Activated CD8-positive, alpha-beta memory T cell treated with anti-CD3 and anti-CD28 coated beads for 1 hour (primary cell): ENCODE measurements at regions not wholly inside any gene's neighbourhood (a gene's known extent, or its start where the extent isn't known, plus 50 kb on each side); places are given as distances from the start of the nearest gene placed in this dataset.
"Not testable (repeated sequence)": the region's sequence is repeated elsewhere in the genome, so short reads cannot be mapped to it uniquely, and the experiment has no call there.

Source experiments
- DNase-seq, 2 donors: peaks; one replicate each; pipeline ENCODE4 v3.0.0-alpha.2; 2020; ENCODE audit warnings: low read depth in 1 of 2; ENCODE audit errors: extremely low read depth in 1 of 2

DNA sequence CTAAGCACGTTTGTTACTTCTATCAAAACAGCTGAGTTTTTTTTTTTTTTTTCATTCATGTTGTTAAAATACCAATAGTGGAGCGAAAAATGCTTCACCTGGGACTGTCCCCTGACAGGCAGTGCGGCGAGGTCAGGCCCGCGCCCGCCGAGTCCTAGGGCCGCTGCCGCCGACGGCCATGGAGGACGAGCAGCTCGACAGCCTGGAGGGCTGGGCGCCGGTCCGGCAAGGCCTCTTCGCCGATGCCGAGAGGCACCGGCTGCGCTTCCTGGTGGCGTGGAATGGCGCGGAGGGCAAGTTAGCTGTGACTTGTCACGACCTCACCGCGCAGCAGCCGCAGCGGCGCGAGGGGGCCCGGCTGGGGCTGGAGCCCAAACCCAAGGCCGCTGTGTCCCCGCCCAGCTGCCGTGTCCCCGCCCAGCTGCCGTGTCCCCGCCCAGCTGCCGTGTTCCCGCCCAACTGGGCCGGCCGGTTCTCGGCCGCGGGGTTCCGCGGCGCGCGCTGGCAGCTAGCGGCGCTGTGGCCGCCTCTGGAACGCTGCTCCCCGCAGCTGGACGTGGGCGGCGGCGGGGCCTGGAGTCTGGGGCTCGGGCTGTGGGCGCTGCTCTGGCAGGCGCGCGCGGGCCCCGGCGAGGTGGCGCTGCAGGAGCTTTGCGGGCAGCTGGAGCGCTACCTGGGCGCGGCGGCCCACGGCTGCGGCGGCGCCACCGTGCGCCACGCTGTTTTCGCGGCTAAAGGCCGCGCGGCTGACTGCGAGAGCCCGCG, 56.7 kb upstream of the GOLGA8R start:
- DNase-seq: peak; percentile 10 to 34

DNA sequence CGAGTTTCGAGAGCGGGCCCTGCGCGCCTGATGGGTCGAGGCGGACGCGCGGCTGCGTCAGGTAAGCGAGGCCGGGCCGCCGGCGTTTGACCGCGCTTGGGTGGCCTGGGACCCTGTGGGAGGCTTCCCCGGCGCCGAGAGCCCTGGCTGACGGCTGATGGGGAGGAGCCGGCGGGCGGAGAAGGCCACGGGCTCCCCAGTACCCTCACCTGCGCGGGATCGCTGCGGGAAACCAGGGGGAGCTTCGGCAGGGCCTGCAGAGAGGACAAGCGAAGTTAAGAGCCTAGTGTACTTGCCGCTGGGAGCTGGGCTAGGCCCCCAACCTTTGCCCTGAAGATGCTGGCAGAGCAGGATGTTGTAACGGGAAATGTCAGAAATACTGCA, 57.3 kb upstream of the GOLGA8R start:
- not testable (repeated sequence) for DNase-seq

DNA sequence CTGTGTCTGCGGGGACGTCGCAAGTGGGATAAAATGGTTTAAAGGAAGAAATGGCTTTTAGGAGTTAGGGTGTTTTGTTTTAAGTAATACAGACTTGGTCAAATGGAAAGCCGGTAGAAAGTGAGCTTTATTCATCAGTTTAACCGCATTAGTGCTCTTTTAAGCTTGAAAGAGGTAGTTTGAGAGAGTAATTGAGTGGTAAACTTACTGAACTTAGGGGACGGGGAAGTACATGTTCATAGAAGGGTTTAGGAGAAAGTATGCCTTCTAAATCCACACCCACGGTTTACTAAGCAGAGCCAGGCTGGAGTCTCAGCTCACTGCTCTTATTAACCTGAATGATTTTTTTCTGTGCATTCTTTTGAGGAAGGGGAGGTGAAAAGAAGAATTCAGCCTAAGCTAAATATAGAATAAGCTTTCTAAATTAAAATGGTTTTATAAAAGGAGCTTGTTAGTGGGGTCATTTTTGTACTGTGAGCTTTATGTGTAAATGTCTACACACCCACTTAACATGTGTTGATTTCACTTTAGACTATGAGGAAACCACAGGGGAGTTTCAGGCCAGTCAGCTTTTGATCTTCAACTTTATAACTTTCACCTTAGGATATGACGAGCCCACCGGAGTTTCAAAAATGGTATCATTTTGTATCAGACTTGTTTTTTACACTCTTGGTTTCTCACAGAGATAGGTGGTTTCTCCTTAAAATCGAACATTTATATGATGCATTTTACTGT, 57.9 kb upstream of the GOLGA8R start:
- DNase-seq: not testable (repeated sequence)

DNA sequence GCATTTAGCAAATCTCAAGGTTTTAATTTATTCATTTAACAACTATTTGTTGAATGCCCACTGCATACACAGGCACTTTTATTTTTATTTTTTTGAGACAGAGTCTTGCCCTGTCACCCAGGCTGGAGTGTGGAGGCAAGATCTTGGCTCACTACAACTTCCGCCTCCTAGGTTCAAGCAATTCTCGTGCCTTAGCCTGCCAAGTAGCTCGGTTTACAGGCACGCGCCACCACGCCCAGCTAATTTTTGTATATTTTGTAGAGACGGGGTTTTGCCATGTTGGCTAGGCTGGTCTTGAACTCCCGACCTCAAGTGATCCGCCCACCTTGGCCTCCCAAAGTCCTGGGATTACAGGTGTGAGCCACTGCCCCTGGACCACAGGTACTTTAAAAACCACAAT, 67.0 kb upstream of the GOLGA8Q start:
- not testable (repeated sequence) for DNase-seq

DNA sequence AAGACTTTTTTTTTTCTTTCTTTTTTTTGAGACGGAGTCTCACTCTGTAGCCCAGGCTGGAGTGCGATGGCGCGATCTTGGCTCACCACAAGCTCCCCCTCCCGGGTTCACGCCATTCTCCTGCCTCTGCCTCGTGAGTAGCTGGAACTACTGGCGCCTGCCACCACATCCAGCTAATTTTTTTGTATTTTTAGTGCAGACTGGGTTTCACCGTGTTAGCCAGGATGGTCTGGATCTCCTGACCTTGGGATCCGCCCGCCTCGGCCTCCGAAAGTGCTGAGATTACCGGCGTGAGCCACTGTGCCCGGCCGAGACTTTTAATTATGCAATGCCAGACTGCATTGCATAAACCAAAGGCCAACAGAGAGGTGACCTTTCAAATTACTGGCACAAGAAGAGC, 62.6 kb upstream of the GOLGA8Q start:
- DNase-seq: not testable (repeated sequence)

DNA sequence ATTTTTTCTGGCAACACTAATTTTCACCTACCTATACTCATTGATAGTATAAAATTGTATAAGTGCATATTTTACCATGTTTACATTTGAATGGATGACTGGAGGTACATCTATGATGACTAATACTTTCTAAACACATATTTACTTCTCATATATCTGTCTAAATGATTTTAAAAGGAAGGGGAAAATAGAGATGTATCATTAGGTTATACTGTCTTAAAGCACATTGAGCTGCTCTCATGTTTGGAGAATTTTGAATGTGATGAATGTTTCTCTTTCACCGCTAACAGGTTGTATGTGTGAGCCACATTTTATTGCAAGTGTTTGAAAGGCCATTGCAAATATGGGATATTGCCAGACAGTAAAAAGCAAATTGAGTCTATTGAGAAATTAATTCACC, 61.5 kb upstream of the GOLGA8Q start:
- not testable (repeated sequence) for DNase-seq

DNA sequence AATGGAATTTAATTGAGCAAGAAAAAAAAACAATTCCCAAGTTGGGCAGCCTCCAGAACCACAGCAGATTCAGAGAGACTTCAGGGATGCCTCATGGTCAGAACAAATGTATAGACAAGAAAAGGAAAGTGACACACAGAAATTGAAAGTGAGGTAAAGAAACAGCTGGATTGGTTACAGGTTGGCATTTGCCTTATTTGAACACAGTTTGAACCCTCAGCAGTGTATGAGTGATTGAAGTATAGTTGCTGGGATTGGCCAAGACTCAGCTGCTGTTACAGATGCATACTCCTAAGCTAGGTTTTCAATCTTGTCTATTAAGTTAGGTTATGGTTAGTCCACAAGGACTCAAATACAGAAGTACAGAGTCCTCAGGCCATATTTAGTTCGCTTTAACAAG, 57.9 kb upstream of the GOLGA8Q start:
- DNase-seq: not testable (repeated sequence)

DNA sequence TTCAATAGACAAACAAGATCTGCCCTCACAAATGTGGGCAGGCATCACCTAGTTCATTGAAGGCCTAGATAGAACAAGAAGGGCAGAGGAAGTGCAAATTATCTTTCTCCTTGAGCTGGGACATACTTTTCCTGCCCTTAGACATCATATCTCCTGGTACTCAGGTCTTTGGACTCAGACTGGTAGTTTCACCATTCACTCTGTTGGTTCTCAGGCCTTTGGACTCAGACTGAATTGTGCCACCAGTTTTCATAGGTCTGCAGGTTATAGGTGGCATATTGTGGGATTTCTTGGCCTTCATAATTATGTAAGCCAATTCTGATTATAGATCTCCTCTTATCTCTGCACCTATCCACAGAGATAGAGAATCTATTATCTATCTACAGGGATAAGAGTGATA, 54.6 kb upstream of the GOLGA8Q start:
- DNase-seq: not testable (repeated sequence)

DNA sequence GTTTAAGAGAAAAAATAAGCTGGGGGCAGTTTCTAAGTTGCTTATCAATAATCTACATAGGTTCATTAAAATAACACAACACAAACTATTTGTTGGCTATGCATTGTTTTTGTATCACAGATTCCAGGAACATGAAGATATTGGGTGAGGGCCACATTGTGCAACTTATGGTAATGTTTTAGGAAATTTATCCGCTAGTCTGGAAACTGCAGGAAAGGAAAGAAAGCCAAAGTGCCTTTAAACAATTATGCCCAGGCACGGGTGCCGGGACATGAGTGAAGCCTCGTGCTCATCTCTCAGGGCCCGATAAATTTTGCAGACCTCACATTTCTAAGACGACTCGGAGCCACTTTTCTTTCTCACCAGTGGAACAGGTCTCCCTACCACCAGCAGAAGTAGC, 52.6 kb upstream of the GOLGA8Q start:
- not testable (repeated sequence) for DNase-seq

DNA sequence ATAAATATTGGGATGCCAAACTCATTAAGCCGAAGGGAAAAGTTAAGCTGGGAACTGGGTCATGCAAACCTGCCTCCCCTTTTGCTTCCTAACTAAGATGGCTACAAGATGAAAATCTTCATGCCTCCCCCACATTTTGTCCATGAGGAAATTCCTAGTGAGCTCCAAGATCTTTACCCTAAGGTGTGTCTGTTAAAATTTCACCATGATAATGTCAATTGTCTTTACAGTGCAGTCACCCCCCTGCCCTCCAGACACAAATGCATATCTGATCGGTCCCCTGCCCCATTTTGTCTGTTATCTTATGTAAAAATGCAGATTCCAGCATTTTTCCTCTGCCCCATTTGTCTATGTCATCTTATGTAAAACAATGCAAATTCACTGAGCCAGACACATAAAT, 51.3 kb upstream of the GOLGA8Q start:
- DNase-seq: not testable (repeated sequence)
